Bone marrow (tissue), 2 donors: ENCODE measurements at regions not wholly inside any gene's neighbourhood (a gene's known extent, or its start where the extent isn't known, plus 50 kb on each side); places are given as distances from the start of the nearest gene placed in this dataset.

Source experiments
- DNase-seq, 2 donors: peaks; one replicate each; lab custom pipeline; 2025; lab: John Stamatoyannopoulos, UW

DNA sequence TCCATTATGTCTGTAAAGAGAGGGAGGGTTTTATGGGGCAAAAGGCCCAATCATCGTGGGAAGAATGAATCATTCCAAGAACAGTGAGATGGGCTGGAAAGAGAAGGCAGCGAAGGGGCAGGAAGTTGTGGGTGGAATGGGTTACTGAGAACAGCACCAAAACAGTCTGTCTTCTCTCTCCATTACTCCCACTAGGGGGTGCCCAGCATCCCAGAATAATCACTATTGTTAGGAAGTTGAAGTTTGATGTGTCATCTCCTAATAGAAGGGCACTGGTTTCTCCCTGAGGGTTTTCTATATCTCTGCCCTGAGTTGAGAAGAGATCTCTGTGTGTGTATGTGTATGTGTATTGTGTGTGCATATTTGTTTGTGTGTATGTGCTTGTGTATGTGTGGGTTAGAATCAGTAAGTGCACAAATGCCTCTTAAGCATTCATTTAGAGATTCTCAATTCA lies 76.6 kb upstream of the MAP4K3 start:
- DNase-seq = peak in 1 of 2 donors; percentile 91

DNA sequence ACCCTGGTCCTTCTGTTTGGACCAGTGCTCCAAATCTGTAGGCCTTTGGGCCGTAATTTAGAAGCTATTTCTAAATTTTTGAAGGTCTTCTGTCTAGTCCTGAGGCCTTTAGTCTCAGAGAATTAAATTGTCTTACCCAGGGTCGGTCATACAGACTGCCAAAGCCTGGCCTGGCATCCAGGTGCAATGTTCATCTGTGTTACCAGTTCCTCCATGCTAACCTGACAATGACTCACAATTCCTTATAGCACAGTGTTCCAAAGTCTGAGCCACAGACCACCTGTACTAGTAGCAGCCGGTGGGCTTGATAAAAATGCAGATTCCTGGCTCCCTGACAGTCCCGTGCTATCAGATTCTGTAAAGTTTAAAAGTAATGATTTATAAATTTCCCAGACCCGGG lies 77.7 kb upstream of the MAP4K3 start:
- DNase-seq = no peak

- DNase-seq = no peak
These were observed 78.3 kb upstream of the MAP4K3 start for GRCh38 chr2:39515273-39515896.

- DNase-seq = no peak
These were observed 78.8 kb upstream of the MAP4K3 start for GRCh38 chr2:39515897-39516346.

GRCh38 chr2:39516347-39517101 lies 79.4 kb upstream of the MAP4K3 start:
- DNase-seq = no peak

GRCh38 chr2:39517102-39517436 lies 80.0 kb upstream of the MAP4K3 start:
- no peak for DNase-seq

- no peak for DNase-seq
These were observed 80.5 kb upstream of the MAP4K3 start for GRCh38 chr2:39517622-39518021.

DNA sequence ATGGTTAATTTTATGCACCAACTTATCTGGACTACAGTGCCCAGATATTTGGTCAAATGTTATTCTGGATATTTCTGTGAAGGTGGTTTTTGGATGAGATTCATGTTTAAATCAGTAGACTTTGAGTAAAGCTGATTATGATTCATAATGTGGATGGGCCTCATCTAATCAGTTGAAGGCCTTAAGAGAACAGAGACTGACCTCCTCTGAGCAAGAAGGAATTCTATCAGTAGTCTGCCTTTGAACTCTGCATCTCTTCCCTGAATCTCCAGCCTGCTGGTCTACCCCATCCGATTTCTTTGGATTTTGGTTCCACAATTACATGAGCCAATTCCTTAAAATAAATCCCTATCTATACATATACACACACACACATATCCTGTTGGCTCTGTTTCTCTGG lies 82.8 kb upstream of the MAP4K3 start:
- no peak for DNase-seq

DNA sequence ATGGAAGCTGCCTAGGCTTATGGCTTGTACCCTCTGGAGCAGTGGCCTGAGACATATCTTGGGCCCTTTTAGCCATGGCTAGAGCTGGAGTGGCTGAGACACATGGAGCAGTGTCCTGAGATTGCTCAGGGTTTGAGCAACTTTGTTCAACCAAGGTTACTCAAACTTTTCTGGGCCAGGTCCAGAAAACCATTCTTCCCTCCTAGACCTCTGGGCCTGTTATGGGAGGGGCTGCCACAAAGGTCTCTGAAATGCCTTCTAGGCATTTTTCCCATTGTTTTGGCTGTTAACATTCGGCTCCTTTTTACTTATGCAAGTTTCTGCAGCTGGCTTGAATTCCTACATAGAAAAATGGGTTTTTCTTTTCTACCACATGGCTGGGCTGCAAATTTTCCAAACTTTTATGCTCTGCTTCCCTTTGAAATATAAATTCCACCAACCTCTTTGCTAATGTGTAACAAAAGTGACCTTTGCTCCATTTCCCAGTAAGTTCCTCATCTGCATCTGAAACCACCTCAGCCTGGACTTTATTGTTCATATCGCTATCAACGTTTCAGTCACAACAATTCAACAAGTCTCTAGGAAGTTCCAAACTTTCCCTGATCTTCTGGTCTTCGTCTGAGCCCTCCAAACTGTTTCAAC lies 84.9 kb upstream of the MAP4K3 start:
- DNase-seq = no peak

DNA sequence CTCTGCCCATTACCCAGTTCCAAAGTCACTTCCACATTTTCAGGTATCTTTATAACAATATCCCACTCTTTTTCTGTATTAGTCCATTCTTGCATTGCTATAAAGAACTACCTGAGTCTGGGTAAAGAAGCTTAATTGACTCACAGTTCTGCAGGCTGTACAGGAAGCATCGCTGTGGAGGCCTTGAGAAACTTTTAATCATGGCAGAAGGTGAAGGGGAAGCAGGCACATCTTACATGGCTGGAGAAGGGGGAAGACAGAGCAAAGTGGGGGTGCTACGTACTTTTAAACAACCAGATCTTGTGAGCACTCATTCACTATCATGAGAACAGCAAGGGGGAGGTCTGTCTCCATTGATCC lies 85.4 kb upstream of the MAP4K3 start:
- no peak for DNase-seq

DNA sequence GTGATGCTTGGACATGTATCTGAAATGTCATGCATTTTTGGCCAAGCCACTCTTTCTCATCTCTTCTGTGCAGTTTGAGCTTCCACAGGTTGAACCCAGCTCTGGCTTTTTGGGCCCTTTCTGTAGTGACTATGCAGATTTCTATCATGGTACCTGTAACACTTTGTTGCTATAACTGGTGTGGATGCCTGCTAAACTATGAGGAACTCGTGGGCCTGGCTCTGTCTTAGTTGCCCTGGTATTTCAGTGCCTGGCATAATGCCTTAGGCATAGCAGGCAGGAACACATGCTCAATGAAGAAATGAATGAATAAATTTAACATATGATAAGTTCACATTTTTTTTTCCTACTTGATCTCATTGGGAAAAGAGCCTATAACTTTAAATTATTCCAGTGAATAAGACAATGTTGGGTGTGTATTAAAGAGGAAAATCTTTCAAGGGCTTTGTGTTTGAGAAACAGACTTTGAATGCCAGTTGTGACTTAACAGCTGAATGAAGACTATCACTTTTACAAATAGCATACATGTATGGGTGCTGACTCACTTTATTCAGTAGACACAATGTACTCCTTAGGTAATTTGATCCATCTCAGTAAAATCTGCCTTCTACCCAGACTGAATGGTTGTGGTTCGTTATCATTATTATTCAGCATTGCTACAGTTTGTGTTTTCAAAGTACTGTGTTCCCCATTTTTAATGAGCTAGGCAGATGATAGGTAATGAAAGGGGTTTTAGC lies 86.4 kb upstream of the MAP4K3 start:
- no peak for DNase-seq

DNA sequence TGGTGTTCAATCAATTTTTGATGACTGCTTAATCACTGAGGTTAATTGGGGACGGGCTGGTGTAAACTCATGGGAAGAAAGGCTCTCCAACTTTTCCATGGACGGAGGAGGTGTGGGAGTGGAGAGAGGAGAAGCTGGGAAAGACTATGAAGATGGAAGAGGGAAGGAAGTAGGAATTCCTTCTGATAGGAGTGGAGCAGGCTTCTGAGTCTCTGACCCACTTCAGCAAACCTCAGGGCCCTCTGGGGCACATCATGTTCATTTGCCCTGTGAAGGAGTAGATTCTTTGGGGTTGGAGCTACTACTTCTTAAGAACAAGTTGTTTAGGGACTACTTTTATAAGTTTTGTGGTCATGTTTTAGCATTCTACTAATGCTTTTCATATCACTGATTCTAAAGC lies 87.0 kb upstream of the MAP4K3 start:
- DNase-seq = no peak

DNA sequence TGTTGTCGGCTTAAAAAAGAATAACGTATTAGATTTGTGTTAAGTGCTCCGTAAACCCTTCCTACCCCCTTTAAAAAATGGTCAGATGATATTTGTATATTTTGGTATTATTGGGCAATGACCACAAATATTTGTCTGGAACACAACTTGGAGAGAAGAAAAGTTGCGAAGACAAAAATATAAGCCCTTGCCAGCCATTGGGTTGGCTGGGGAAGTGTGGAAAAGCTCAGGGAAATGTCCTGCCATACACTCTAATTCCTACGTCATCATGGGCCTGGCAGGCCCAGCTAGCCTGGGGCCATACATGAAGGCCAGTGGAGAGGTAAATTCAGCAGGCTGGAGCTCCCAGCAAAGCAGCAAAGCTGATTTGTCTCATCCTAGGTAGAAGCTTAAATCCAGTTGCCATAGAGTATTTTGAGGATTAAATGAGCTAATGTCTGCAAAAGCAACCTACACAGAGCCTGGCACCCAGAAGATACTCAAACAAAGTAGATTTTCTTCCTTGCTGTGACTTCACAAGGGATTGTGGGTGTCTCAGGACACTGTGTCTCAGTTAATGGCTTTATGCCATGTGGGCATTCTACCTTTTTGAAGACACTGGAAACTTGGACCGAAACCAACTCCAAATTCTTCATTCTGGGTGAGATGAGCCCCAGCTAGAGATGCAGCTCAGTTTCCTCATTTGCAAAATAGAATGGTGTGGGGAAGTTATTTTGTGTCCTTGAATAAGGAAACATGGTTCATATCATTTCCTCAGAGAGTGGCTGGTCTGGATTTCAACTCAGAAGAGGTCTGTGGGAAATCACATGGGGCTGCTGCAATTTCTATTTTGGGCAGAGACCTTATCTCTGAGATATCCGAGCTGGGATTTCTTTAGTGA lies 87.9 kb upstream of the MAP4K3 start:
- DNase-seq = no peak

- DNase-seq = no peak
These were observed 88.7 kb upstream of the MAP4K3 start for GRCh38 chr2:39525636-39526412.

DNA sequence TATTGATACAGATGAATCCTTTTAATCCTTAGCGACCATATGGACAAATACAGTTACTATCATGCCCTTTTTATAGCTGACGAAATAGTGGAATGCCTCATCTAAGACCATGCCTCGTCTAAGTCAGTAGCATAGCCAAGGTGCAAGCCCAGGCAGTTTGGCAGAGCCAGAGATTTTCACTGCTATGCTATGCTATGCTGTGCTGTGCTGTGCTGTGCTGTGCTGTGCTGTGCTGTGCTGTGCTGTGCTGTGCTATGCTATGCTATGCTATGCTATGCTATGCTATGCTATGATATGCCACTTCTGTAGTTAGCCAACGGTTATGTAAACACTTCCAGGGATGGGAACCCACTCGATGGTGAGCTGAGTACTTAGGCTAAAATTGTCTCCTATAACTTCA lies 91.6 kb upstream of the MAP4K3 start:
- no peak for DNase-seq

DNA sequence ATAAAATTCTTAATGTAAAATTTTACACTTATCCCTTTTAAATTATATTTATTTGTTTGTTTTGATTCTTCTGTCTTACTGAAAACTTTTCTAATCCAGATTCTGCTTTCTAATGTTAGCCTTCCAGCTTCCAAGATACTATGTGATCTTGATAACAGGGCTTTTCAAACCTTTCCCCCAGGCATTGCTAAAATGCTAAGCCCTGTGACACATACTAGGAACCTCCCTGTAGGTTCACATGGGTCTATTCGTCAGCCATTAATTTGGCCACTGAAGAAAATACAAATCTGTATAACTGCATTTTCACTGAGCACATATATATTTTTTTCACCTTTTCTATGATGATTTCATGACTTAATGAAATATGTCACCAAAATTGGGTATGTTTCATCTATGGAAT lies 92.8 kb upstream of the MAP4K3 start:
- DNase-seq = no peak

DNA sequence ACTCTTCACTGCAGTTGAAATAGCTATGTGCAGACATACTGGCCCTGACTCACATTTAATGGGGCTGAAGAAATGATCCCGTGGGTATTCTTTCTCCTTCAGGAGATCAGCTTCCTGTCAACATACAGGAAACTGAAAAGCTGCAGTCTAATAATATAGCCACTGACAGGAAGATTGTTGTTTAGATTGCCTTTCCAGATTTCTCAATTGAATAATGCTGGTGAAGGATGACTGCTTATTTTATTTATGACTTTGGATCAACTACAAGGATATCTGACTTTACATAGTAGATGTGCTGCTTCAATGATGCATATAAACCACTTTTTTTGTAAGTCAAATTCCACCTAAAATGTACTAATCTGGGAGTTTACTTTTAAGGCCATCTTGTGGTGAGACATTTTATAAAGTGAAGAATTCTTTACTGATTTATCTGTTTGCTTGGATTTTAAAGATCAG lies 93.4 kb upstream of the MAP4K3 start:
- DNase-seq = no peak

GRCh38 chr2:39531220-39531777 lies 94.2 kb upstream of the MAP4K3 start:
- DNase-seq = no peak

- DNase-seq = no peak
These were observed 95.8 kb upstream of the MAP4K3 start for GRCh38 chr2:39532933-39533332.

GRCh38 chr2:39534095-39534711 lies 97.1 kb upstream of the MAP4K3 start:
- DNase-seq = no peak
